ENCODE measurements at regions not wholly inside any gene's neighbourhood (a gene's known extent, or its start where the extent isn't known, plus 50 kb on each side); places are given as distances from the start of the nearest gene placed in this dataset.

- TF ChIP-seq ZFP41 (CRISPR knock-in tag; IDR thresholded peaks at IDR 0.05; ENCODE audit: borderline replicate concordance): no peak
- TF ChIP-seq ATF2 (CRISPR knock-in tag; IDR thresholded peaks at IDR 0.05): 0 out of 2 replicates have a peak, but pooled peaks have one; percentile 66
- no peak for TF ChIP-seq ZFYVE20 (CRISPR knock-in tag; IDR thresholded peaks at IDR 0.05; ENCODE audit: borderline replicate concordance, low read depth)
- TF ChIP-seq CBX1 (IDR thresholded peaks at IDR 0.05; ENCODE audit: low read depth): no peak
- TF ChIP-seq HMG20B (CRISPR knock-in tag; conservative IDR thresholded peaks at IDR 0.05): no peak; the same call in 1 of the 2 replicates
- peak; percentile 6 for TF ChIP-seq ZNF18 (CRISPR knock-in tag; IDR thresholded peaks at IDR 0.05; ENCODE audit: insufficient replicate concordance)
- no peak; the same call in 1 of the 2 replicates for TF ChIP-seq ZNF609 (CRISPR knock-in tag; IDR thresholded peaks at IDR 0.05; ENCODE audit: borderline replicate concordance)
- TF ChIP-seq PAXIP1 (CRISPR knock-in tag; conservative IDR thresholded peaks at IDR 0.05): peak; percentile 56
- TF ChIP-seq NFATC3 (CRISPR knock-in tag; IDR thresholded peaks at IDR 0.05): no peak
- peak; percentile 25; the same call in 1 of the 2 replicates for TF ChIP-seq ZNF136 (CRISPR knock-in tag; IDR thresholded peaks at IDR 0.05; ENCODE audit: low read depth)
- no peak for TF ChIP-seq CEBPZ (IDR thresholded peaks at IDR 0.05; ENCODE audit: low read length)
- TF ChIP-seq SALL1 (CRISPR knock-in tag; IDR thresholded peaks at IDR 0.05): peak; percentile 89
- TF ChIP-seq ZNF577 (CRISPR knock-in tag; IDR thresholded peaks at IDR 0.05; ENCODE audit: borderline replicate concordance, low read depth): no peak
Observed at GRCh38 chr1:9438431-9439073, 100.7 kb upstream of the SLC25A33 start (continued).
